H9 (cell line): ENCODE measurements at regions not wholly inside any gene's neighbourhood (a gene's known extent, or its start where the extent isn't known, plus 50 kb on each side); places are given as distances from the start of the nearest gene placed in this dataset.

Experiments
- DNase-seq: peaks from one replicate; pipeline ENCODE4 v3.0.0-alpha.2; 2017
- H2AFZ ChIP-seq: one replicate; pipeline ENCODE4 v1.6.1; 2013; ENCODE audit warnings: mild to moderate bottlenecking, low read length, control low read depth, moderate library complexity
- H2AK5ac ChIP-seq: 2 replicates; pipeline ENCODE4 v1.6.1; 2013; ENCODE audit warnings: low read length, control low read depth, mixed read lengths; ENCODE audit not compliant: insufficient read length
- H2BK120ac ChIP-seq: one replicate; pipeline ENCODE4 v1.6.1; 2013; ENCODE audit warnings: low read depth, mild to moderate bottlenecking, low read length, control low read depth, inconsistent platforms; ENCODE audit not compliant: poor library complexity, severe bottlenecking
- H2BK12ac ChIP-seq: 2 replicates; pipeline ENCODE4 v1.6.1; 2013; ENCODE audit warnings: low read length, control low read depth, mixed read lengths, low read depth; ENCODE audit not compliant: insufficient read length
- H2BK15ac ChIP-seq: 2 replicates; pipeline ENCODE4 v1.6.1; 2013; ENCODE audit warnings: low read depth, low read length, control low read depth
- H2BK20ac ChIP-seq: one replicate; pipeline ENCODE4 v1.6.1; 2013; ENCODE audit warnings: low read depth, mild to moderate bottlenecking, low read length, control low read depth, inconsistent platforms; ENCODE audit not compliant: poor library complexity, severe bottlenecking
- H2BK5ac ChIP-seq: 2 replicates; pipeline ENCODE4 v1.6.1; 2013; ENCODE audit warnings: low read length, control low read depth, mixed read lengths; ENCODE audit not compliant: insufficient read length
- H3K14ac ChIP-seq: 2 replicates; pipeline ENCODE4 v1.6.1; 2013; ENCODE audit warnings: low read length, control low read depth; ENCODE audit not compliant: insufficient read depth
- H3K18ac ChIP-seq: 2 replicates; pipeline ENCODE4 v1.6.1; 2013; ENCODE audit warnings: low read depth, mild to moderate bottlenecking, mixed read lengths, low read length, control low read depth; ENCODE audit not compliant: insufficient read length
- H3K23ac ChIP-seq: 2 replicates; pipeline ENCODE4 v1.6.1; 2013; ENCODE audit warnings: low read length, control low read depth, mixed read lengths, low read depth; ENCODE audit not compliant: insufficient read length
- H3K23me2 ChIP-seq: 2 replicates; pipeline ENCODE4 v1.6.1; 2013; ENCODE audit warnings: low read depth, mild to moderate bottlenecking, mixed read lengths, low read length, control low read depth; ENCODE audit not compliant: insufficient read length, poor library complexity, severe bottlenecking
- H3K27ac ChIP-seq: 2 replicates; pipeline ENCODE4 v1.5.1; 2013; ENCODE audit warnings: low read length, control low read depth, mixed read lengths, low read depth; ENCODE audit not compliant: insufficient read length
- H3K27me3 ChIP-seq: 2 replicates; pipeline ENCODE4 v1.6.1; 2013; ENCODE audit warnings: low read length, control low read depth, inconsistent platforms; ENCODE audit not compliant: insufficient read depth
- H3K4ac ChIP-seq: 2 replicates; pipeline ENCODE4 v1.6.1; 2013; ENCODE audit warnings: low read depth, mild to moderate bottlenecking, control low read depth, inconsistent platforms, low read length, moderate library complexity
- H3K4me1 ChIP-seq: 2 replicates; pipeline ENCODE4 v1.6.1; 2013; ENCODE audit warnings: low read length, control low read depth, inconsistent platforms; ENCODE audit not compliant: insufficient read depth
- H3K4me2 ChIP-seq: 2 replicates; pipeline ENCODE4 v1.6.1; 2013; ENCODE audit warnings: low read length, control low read depth, mixed read lengths; ENCODE audit not compliant: insufficient read length, insufficient read depth
- H3K56ac ChIP-seq: 2 replicates; pipeline ENCODE4 v1.6.1; 2013; ENCODE audit warnings: low read depth, mild to moderate bottlenecking, mixed read lengths, low read length, control low read depth; ENCODE audit not compliant: insufficient read length
- H3K79me1 ChIP-seq: 2 replicates; pipeline ENCODE4 v1.6.1; 2013; ENCODE audit warnings: low read depth, mild to moderate bottlenecking, moderate library complexity, low read length, control low read depth, inconsistent platforms; ENCODE audit not compliant: insufficient read depth, poor library complexity, severe bottlenecking
- H3K79me2 ChIP-seq: 2 replicates; pipeline ENCODE4 v1.6.1; 2013; ENCODE audit warnings: low read length, control low read depth, inconsistent platforms; ENCODE audit not compliant: insufficient read depth
- H3K9ac ChIP-seq: 2 replicates; pipeline ENCODE4 v1.6.1; 2013; ENCODE audit warnings: low read length, control low read depth, mixed read lengths; ENCODE audit not compliant: insufficient read length; ENCODE audit errors: extremely low read depth
- H3K9me3 ChIP-seq: one replicate; pipeline ENCODE4 v1.6.1; 2013; ENCODE audit warnings: low read depth, low read length, inconsistent platforms; ENCODE audit not compliant: control insufficient read depth
- H3T11ph ChIP-seq: one replicate; pipeline ENCODE4 v1.6.1; 2013; ENCODE audit warnings: mild to moderate bottlenecking, low read length, control low read depth, inconsistent platforms
- H4K20me1 ChIP-seq: one replicate; pipeline ENCODE4 v1.6.1; 2013; ENCODE audit not compliant: control insufficient read depth, insufficient read length, insufficient read depth
- H4K5ac ChIP-seq: 2 replicates; pipeline ENCODE4 v1.6.1; 2013; ENCODE audit warnings: low read depth, mild to moderate bottlenecking, mixed read lengths, low read length, control low read depth; ENCODE audit not compliant: insufficient read length
- H4K8ac ChIP-seq: replicated peaks from 2 replicates; pipeline ENCODE4 v1.6.1; 2013; ENCODE audit warnings: low read length, control low read depth, mixed read lengths, low read depth; ENCODE audit not compliant: insufficient read length
- H4K91ac ChIP-seq: 2 replicates; pipeline ENCODE4 v1.6.1; 2013; ENCODE audit warnings: low read depth, mild to moderate bottlenecking, moderate library complexity, mixed read lengths, low read length, control low read depth; ENCODE audit not compliant: insufficient read length
- H3K27ac Mint-ChIP-seq, 3 experiments: 2 replicates in 2 of 3; 3 replicates in 1 of 3; pipeline ENCODE4 v1.8.0; 2020 to 2021; ENCODE audit warnings: mixed read lengths in 3 of 3, mild to moderate bottlenecking in 1 of 3, moderate library complexity in 1 of 3
- H3K27me3 Mint-ChIP-seq: 2 replicates; pipeline ENCODE4 v1.8.0; 2021; ENCODE audit warnings: low read depth, mild to moderate bottlenecking, moderate library complexity, mixed read lengths
- H3K36me3 Mint-ChIP-seq, 3 experiments: 2 replicates in 2 of 3; 3 replicates in 1 of 3; pipeline ENCODE4 v1.8.0; 2020 to 2021; ENCODE audit warnings: low read depth in 3 of 3, mixed read lengths in 3 of 3; ENCODE audit not compliant: insufficient read depth in 1 of 3
- H3K4me1 Mint-ChIP-seq, 2 experiments: 2 replicates each; pipeline ENCODE4 v1.8.0; 2020; ENCODE audit warnings: mixed read lengths in 2 of 2
- H3K4me3 Mint-ChIP-seq, 2 experiments: 2 replicates in 1 of 2; 3 replicates in 1 of 2; pipeline ENCODE4 v1.8.0; 2020 to 2021; ENCODE audit warnings: mild to moderate bottlenecking in 2 of 2, mixed read lengths in 2 of 2, moderate library complexity in 1 of 2
- H3K9me3 Mint-ChIP-seq, 2 experiments: 2 replicates in 1 of 2; 3 replicates in 1 of 2; pipeline ENCODE4 v1.8.0; 2020; ENCODE audit warnings: mild to moderate bottlenecking in 2 of 2, mixed read lengths in 2 of 2, moderate library complexity in 1 of 2
- CTCF ChIP-seq: fragments of 200-600 bp; sonication (generic); conservative IDR thresholded peaks from 3 replicates; pipeline ENCODE4 v1.8.0; 2021; ENCODE audit warnings: antibody characterized with exemption, mild to moderate bottlenecking
- WGBS: extraction: QIAGEN DNeasy Blood & Tissue Kit; methylation state at CpG from one replicate; pipeline ENCODE4 v1.1.7; 2013; ENCODE audit warnings: missing lambda C conversion rate, low lambda C conversion rate, mixed read lengths; ENCODE audit not compliant: insufficient read length; ENCODE audit errors: extremely low coverage; 5-methylcytosine and 5-hydroxymethylcytosine counted together

DNA sequence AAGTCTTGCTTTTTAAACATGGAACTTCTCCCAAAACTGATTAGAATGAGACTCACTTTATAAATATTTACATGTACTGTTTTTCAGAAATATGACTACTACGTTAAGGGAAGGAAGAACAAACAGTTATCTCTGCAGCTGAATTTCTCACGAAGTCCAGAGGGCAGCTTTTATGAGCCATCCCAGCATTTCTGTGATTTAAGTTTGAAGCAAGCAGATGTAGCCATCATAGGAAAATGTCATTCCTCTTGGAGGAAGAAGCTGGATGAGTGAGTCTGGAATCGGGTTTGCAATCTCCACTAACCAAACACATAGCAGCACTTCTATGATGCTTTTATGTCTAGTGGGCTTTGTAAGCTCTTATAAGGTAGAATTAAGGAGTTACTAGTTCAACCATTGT lies 53.7 kb downstream of the SCN11A start:
- H4K5ac ChIP-seq = no peak overlapping the region
- H2BK5ac ChIP-seq = no peak overlapping the region
- H3T11ph ChIP-seq = no peak overlapping the region
- no peak overlapping the region for H3K4ac ChIP-seq
- Mint-ChIP-seq H3K4me3 (no peak overlapping the region), H3K36me3 (no peaks in the 10 kb centered on the region), H3K9me3 (no peaks in the 10 kb centered on the region; a peak in 1 of 5 replicates), H3K4me1 (peaks cover 8 to 9% of the 10 kb centered on the region in 2 experiments), H3K27me3 (no peaks in the 10 kb centered on the region), H3K27ac (no peak overlapping the region)
- no peak overlapping the region for H2AFZ ChIP-seq
- H2AK5ac ChIP-seq = no peak overlapping the region
- no peak overlapping the region for H2BK20ac ChIP-seq
- no peaks in the 10 kb centered on the region; the same call in 1 of the 2 replicates for H3K4me1 ChIP-seq
- no peak overlapping the region for H3K9ac ChIP-seq
- H4K91ac ChIP-seq = no peak overlapping the region
- no peak overlapping the region for H2BK120ac ChIP-seq
- no peak overlapping the region for H2BK12ac ChIP-seq
- H2BK15ac ChIP-seq = no peak overlapping the region
- H3K9me3 ChIP-seq = no peaks in the 10 kb centered on the region
- H3K14ac ChIP-seq = no peak overlapping the region
- H3K27ac ChIP-seq = no peak overlapping the region
- no peaks in the 10 kb centered on the region for H3K79me2 ChIP-seq
- no peak overlapping the region for H3K56ac ChIP-seq
- DNase-seq = no peak
- TF ChIP-seq CTCF = no peak
- H4K20me1 ChIP-seq = no peaks in the 10 kb centered on the region
- no peak overlapping the region for H3K18ac ChIP-seq
- H3K79me1 ChIP-seq = no peaks in the 10 kb centered on the region
- H3K4me2 ChIP-seq = no peak overlapping the region
- H4K8ac ChIP-seq = no peak overlapping the region
- WGBS = no CpG with 5 or more reads among the region's 3 CpGs
- H3K27me3 ChIP-seq = no peaks in the 10 kb centered on the region
- H3K23ac ChIP-seq = no peak overlapping the region
- H3K23me2 ChIP-seq = no peaks in the 10 kb centered on the region
